GM12878 (cell line): ENCODE measurements at regions not wholly inside any gene's neighbourhood (a gene's known extent, or its start where the extent isn't known, plus 50 kb on each side); places are given as distances from the start of the nearest gene placed in this dataset.

Experiments
- ATAC-seq: fragments of 200-7000 bp; cut with Tn5 transposase; 3 replicates; pipeline ENCODE4 v1.9.1; 2020; ENCODE audit warnings: mild to moderate bottlenecking, moderate library complexity
- BruUV-seq: library from RNA; stranded (reverse); fragments of 400-500 nt; replicated peaks from 2 replicates; lab custom pipeline; 2021; lab: Mats Ljungman, UMichigan
- CTCF ChIA-PET: fragments of 300-600 bp; sonication (Branson Sonifier 250); formaldehyde crosslinking; extraction: SDS; loops from one replicate; lab custom pipeline; 2021; ENCODE audit warnings: inconsistent platforms; lab: Yijun Ruan, JAX
- POLR2A ChIA-PET: fragments of 350-600 bp; formaldehyde crosslinking; extraction: SDS; loops from one replicate; lab custom pipeline; 2021; ENCODE audit warnings: inconsistent platforms; lab: Charles Lee
- RAD21 ChIA-PET: fragments of 300-600 bp; sonication (Branson Sonifier 250); formaldehyde crosslinking; loops from one replicate; lab custom pipeline; 2023; ENCODE audit warnings: antibody characterized with exemption; ENCODE audit not compliant: unreplicated experiment; lab: Charles Lee
- SMC1A ChIA-PET: fragments of 300-600 bp; sonication (Branson Sonifier 250); formaldehyde crosslinking; loops from one replicate; lab custom pipeline; 2023; ENCODE audit not compliant: unreplicated experiment, uncharacterized antibody; lab: Charles Lee
- DNase-seq: peaks from one replicate; pipeline ENCODE4 v3.0.0-alpha.2; 2011; ENCODE audit warnings: low read depth, low spot score
- FAIRE-seq: peaks from 3 replicates; lab custom pipeline; 2011; peaks lifted over from hg19 to GRCh38; lab: Jason Lieb, UNC
- H2AFZ ChIP-seq: 2 replicates; pipeline ENCODE4 v1.6.0; 2011; ENCODE audit warnings: low read depth, low read length, control low read depth; ENCODE audit not compliant: control insufficient read depth
- H3K27ac ChIP-seq: 2 replicates; pipeline ENCODE4 v1.5.1; 2011; ENCODE audit warnings: control low read depth; ENCODE audit not compliant: control insufficient read depth, insufficient read depth
- H3K27me3 ChIP-seq, 2 experiments: replicated peaks in 1 of 2; 2 replicates each; pipeline versions ENCODE4 v1.6.0 to v1.6.1; 2011; ENCODE audit warnings: low read length in 1 of 2; ENCODE audit not compliant: control insufficient read depth in 2 of 2, insufficient read depth in 2 of 2
- H3K36me3 ChIP-seq, 2 experiments: 2 replicates each; pipeline ENCODE4 v1.5.1; 2011; ENCODE audit warnings: low read length in 1 of 2; ENCODE audit not compliant: control insufficient read depth in 2 of 2, insufficient read depth in 2 of 2
- H3K4me1 ChIP-seq: 2 replicates; pipeline ENCODE4 v1.6.1; 2011; ENCODE audit warnings: mild to moderate bottlenecking, low read length, moderate library complexity, mixed read lengths; ENCODE audit not compliant: control insufficient read depth, insufficient read depth
- H3K4me2 ChIP-seq: 2 replicates; pipeline ENCODE4 v1.6.0; 2011; ENCODE audit warnings: control low read depth; ENCODE audit not compliant: control insufficient read depth, insufficient read depth
- H3K4me3 ChIP-seq: fragments of 200-600 bp; sonication (generic); 2 replicates; pipeline ENCODE4 v1.5.1; 2016
- H3K79me2 ChIP-seq: 2 replicates; pipeline ENCODE4 v1.6.0; 2011; ENCODE audit warnings: low read length; ENCODE audit not compliant: control insufficient read depth, insufficient read depth
- H3K9ac ChIP-seq: 2 replicates; pipeline ENCODE4 v1.8.0; 2011; ENCODE audit warnings: low read length, control low read depth, mixed read lengths; ENCODE audit not compliant: control insufficient read depth, insufficient read depth
- H3K9me3 ChIP-seq: replicated peaks from 3 replicates; pipeline ENCODE4 v1.5.1; 2011; ENCODE audit warnings: mild to moderate bottlenecking, low read length; ENCODE audit not compliant: control insufficient read depth, insufficient read depth
- H4K20me1 ChIP-seq: 2 replicates; pipeline ENCODE4 v1.6.0; 2011; ENCODE audit not compliant: control insufficient read depth, insufficient read depth
- ATF7 ChIP-seq: fragments of 450-650 bp; IDR thresholded peaks from 2 replicates; pipeline ENCODE4 v1.6.1; 2016; ENCODE audit warnings: low read depth, mild to moderate bottlenecking
- GATAD2B ChIP-seq: fragments of 450-650 bp; conservative IDR thresholded peaks from 2 replicates; pipeline ENCODE4 v1.6.1; 2017; ENCODE audit warnings: low read depth, mild to moderate bottlenecking, moderate library complexity
- HSF1 ChIP-seq: fragments of 150-350 bp; IDR thresholded peaks from 2 replicates; pipeline ENCODE4 v1.6.1; 2014; ENCODE audit warnings: mild to moderate bottlenecking, low read depth, low read length
- KAT2A ChIP-seq: conservative IDR thresholded peaks from 2 replicates; pipeline ENCODE4 v1.6.1; 2011; ENCODE audit warnings: low read depth, low read length; ENCODE audit not compliant: control insufficient read depth
- LARP7 ChIP-seq: fragments of 450-650 bp; IDR thresholded peaks from 2 replicates; pipeline ENCODE4 v1.6.1; 2017; ENCODE audit warnings: mild to moderate bottlenecking
- MEF2B ChIP-seq: fragments of 450-650 bp; IDR thresholded peaks from 2 replicates; pipeline ENCODE4 v1.6.1; 2018; ENCODE audit warnings: mild to moderate bottlenecking, moderate library complexity; ENCODE audit not compliant: partially characterized antibody, poor library complexity, severe bottlenecking
- PAX8 ChIP-seq: fragments of 450-650 bp; IDR thresholded peaks from 2 replicates; pipeline ENCODE4 v1.6.1; 2017; ENCODE audit warnings: mild to moderate bottlenecking, moderate library complexity
- SIN3A ChIP-seq: IDR thresholded peaks from 2 replicates; pipeline ENCODE4 v1.6.1; 2012; ENCODE audit warnings: low read depth, low read length, improper control_type of control experiment
- SMAD5 ChIP-seq: IDR thresholded peaks from 2 replicates; pipeline ENCODE4 v1.6.1; 2016; ENCODE audit warnings: antibody characterized with exemption, low read depth
- STAT1 ChIP-seq: fragments of 450-650 bp; conservative IDR thresholded peaks from 2 replicates; pipeline ENCODE4 v1.6.1; 2014; ENCODE audit warnings: antibody characterized with exemption, mild to moderate bottlenecking
- ZNF24 ChIP-seq: fragments of 450-650 bp; IDR thresholded peaks from 2 replicates; pipeline ENCODE4 v1.6.1; 2017; ENCODE audit warnings: antibody characterized with exemption, mild to moderate bottlenecking
- ZNF622 ChIP-seq: fragments of 450-650 bp; IDR thresholded peaks from 2 replicates; pipeline ENCODE4 v1.6.1; 2017; ENCODE audit warnings: mild to moderate bottlenecking, inconsistent platforms
- WGBS: methylation state at CpG from one replicate; pipeline ENCODE4 v1.1.6; 2016; ENCODE audit warnings: low lambda C conversion rate; ENCODE audit not compliant: insufficient replicate concordance, insufficient coverage; ENCODE audit errors: missing lambda C conversion rate; 5-methylcytosine and 5-hydroxymethylcytosine counted together
- in situ Hi-C: fragments of 300-500 bp; cut with MboI; formaldehyde crosslinking; loops from 9 replicates; pipeline ENCODE4 v1.14.3; 2018; ENCODE audit warnings: mixed read lengths
- intact Hi-C: fragments of 100-400 bp; cut with micrococcal nuclease; formaldehyde crosslinking; loops from one replicate; pipeline ENCODE4 v1.14.2; 2022; ENCODE audit not compliant: unreplicated experiment

DNA sequence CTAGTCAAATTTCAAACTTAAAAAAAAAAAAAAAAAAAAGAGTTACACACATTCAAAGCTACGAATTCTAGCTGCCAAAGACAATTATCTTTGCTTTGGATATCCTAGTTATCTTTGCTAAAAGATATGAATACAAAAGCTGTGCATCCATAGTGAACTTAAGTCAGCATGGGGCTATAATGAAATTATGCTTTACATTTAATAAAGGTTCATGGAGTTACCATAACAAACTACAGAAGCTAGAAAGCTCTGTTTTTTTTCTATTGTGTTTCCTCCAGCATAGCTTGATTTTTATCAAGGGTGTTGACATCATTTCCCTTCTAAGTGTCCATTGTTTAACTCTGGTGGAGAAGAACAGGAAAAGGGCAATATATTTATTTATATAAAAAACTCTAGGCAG is 234.1 kb downstream of the ANKRD50 start:
- no peak overlapping the region for H3K9ac ChIP-seq
- no peaks in the 10 kb centered on the region for H3K79me2 ChIP-seq
- intact Hi-C loops (no loop called here), in situ Hi-C loops (no loop called here)
- CTCF ChIA-PET = interaction anchor here (0.6 kb wide), 1 partner anchor 348 kb away, joined by 3 read pairs; no protein-coding TSS in a partner anchor
- no peaks in the 10 kb centered on the region for H3K27me3 ChIP-seq
- RAD21 ChIA-PET = interaction anchor here (0.6 kb wide), 1 partner anchor 113 kb away, joined by 3 read pairs; no protein-coding TSS in a partner anchor
- TF ChIP-seq ZNF622 (no peak), SIN3A (no peak), KAT2A (no peak), STAT1 (no peak), SMAD5 (no peak), ATF7 (no peak), HSF1 (no peak), MEF2B (no peak), LARP7 (no peak), ZNF24 (no peak), GATAD2B (no peak), PAX8 (no peak)
- WGBS = 0% methylated on average over 1 of the region's 1 CpG
- no peak for DNase-seq
- no peaks in the 10 kb centered on the region for H3K36me3 ChIP-seq
- no peak for FAIRE-seq
- no TSS peak for BruUV-seq
- H3K9me3 ChIP-seq = no peaks in the 10 kb centered on the region
- H3K4me2 ChIP-seq = no peak overlapping the region
- H4K20me1 ChIP-seq = no peaks in the 10 kb centered on the region
- no peak overlapping the region for H3K4me3 ChIP-seq
- no peak overlapping the region for H3K27ac ChIP-seq
- no peak overlapping the region for H2AFZ ChIP-seq
- POLR2A ChIA-PET = no interaction called here
- ATAC-seq = no peak
- H3K4me1 ChIP-seq = no peaks in the 10 kb centered on the region
- SMC1A ChIA-PET = interaction anchor here (0.6 kb wide), 2 partner anchors 48 to 80 kb away, joined by 3 read pairs; no protein-coding TSS in a partner anchor
